ENCODE measurements at regions not wholly inside any gene's neighbourhood (a gene's known extent, or its start where the extent isn't known, plus 50 kb on each side); places are given as distances from the start of the nearest gene placed in this dataset.

DNA sequence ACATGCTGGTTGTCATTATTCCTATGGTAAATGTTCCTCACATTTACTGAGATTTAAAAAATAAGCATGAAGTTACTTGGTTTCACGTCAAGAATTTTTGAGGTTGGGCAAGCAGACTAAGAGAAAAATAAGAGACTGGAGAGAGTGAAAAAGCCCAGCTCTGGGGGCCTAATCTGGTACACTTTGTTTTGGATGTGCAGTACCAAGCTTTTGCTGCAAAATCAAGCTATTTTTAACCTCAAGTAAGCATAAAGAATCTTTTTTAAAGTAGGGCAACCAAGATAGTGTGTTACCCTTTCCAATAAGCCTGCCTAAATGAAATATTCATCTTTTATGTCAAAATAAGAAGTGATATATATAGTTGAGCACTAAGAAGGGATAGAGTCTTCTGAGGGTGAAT is 79.4 kb upstream of the ARHGAP20 start:
- no peaks in the 10 kb centered on the region for H3K36me3 ChIP-seq
- TF ChIP-seq, protein P1, sequence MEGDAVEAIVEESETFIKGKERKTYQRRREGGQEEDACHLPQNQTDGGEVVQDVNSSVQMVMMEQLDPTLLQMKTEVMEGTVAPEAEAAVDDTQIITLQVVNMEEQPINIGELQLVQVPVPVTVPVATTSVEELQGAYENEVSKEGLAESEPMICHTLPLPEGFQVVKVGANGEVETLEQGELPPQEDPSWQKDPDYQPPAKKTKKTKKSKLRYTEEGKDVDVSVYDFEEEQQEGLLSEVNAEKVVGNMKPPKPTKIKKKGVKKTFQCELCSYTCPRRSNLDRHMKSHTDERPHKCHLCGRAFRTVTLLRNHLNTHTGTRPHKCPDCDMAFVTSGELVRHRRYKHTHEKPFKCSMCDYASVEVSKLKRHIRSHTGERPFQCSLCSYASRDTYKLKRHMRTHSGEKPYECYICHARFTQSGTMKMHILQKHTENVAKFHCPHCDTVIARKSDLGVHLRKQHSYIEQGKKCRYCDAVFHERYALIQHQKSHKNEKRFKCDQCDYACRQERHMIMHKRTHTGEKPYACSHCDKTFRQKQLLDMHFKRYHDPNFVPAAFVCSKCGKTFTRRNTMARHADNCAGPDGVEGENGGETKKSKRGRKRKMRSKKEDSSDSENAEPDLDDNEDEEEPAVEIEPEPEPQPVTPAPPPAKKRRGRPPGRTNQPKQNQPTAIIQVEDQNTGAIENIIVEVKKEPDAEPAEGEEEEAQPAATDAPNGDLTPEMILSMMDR (IDR thresholded peaks at IDR 0.05), result no peak
- intact Hi-C loops (cut with DNase I), result no loop called here
- H3K27me3 ChIP-seq, result no peaks in the 10 kb centered on the region
- no peaks in the 10 kb centered on the region for H3K4me1 ChIP-seq
- no peaks in the 10 kb centered on the region for H3K9me3 ChIP-seq
- H3K9ac ChIP-seq (ENCODE audit: low read depth in 2 of 2, low read length in 2 of 2), result no peak overlapping the region
- no peak overlapping the region for H3K4me3 ChIP-seq
- DNase-seq, result no peak
- H3K27ac ChIP-seq, result no peak overlapping the region

DNA sequence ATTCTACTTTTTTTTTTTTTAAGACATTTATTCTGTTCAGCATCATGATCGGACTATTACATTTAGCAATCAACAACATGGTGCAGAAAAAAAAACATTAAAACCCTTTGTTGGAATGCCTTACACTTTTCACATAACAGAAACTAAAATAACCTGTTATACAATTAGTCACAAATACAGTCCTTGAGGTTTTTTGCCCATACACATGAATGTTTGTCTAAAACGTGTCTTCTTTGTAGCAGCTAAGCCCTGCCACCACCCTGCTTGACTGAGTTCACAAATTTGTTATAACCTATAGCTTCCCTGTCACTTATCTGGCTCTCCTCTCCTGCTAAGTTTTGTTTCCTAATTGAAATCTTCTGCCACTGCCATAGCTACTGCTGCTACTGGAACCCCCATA is 75.4 kb upstream of the ARHGAP20 start:
- H3K36me3 ChIP-seq, result no peaks in the 10 kb centered on the region
- no peak overlapping the region for H3K4me3 ChIP-seq
- no peak overlapping the region for H3K9ac ChIP-seq (ENCODE audit: low read depth in 2 of 2, low read length in 2 of 2)
- intact Hi-C loops (cut with DNase I), result no loop called here
- no peaks in the 10 kb centered on the region for H3K4me1 ChIP-seq
- no peak overlapping the region for H3K27ac ChIP-seq
- TF ChIP-seq, protein P1 (IDR thresholded peaks at IDR 0.05), result no peak
- no peaks in the 10 kb centered on the region for H3K27me3 ChIP-seq
- DNase-seq, result no peak
- H3K9me3 ChIP-seq, result no peaks in the 10 kb centered on the region

GRCh38 chr11:110786226-110786902 is 74.1 kb upstream of the ARHGAP20 start:
- intact Hi-C loops (cut with DNase I), result no loop called here
- Histone ChIP-seq H3K36me3 (no peaks in the 10 kb centered on the region), H3K9me3 (no peaks in the 10 kb centered on the region), H3K4me3 (no peak overlapping the region), H3K9ac (ENCODE audit: low read depth in 2 of 2, low read length in 2 of 2) (no peak overlapping the region), H3K27ac (no peak overlapping the region), H3K4me1 (no peaks in the 10 kb centered on the region), H3K27me3 (no peaks in the 10 kb centered on the region)
- TF ChIP-seq, protein P1 (IDR thresholded peaks at IDR 0.05), result no peak
- DNase-seq, result no peak

DNA sequence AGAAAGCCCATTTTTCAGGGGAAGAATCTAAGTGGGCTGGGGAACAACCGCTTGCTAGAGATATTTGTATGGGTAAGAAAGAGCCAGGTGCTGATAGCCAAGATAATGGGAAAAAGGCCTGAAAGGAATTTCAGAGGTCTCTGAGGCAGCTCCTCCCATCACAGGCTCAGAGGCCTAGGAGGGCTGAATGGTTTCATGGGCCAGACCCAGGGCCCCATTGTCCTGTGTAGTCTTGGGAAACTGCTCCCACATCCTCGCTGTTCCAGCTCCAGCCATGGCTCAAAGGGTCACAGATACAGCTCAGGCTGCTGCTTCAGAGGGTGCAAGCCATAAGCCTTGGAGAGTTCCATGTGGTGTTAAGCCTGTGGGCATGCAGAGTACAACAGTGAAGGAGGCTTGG is 73.2 kb upstream of the ARHGAP20 start:
- Histone ChIP-seq H3K27ac (no peak overlapping the region), H3K9me3 (no peaks in the 10 kb centered on the region), H3K9ac (ENCODE audit: low read depth in 2 of 2, low read length in 2 of 2) (no peak overlapping the region), H3K4me3 (no peak overlapping the region), H3K27me3 (no peaks in the 10 kb centered on the region), H3K4me1 (no peaks in the 10 kb centered on the region), H3K36me3 (no peaks in the 10 kb centered on the region)
- intact Hi-C loops (cut with DNase I), result no loop called here
- TF ChIP-seq, protein P1 (IDR thresholded peaks at IDR 0.05), result no peak
- no peak for DNase-seq

GRCh38 chr11:110782616-110783015 is 70.4 kb upstream of the ARHGAP20 start:
- Histone ChIP-seq H3K27ac (no peak overlapping the region), H3K27me3 (no peaks in the 10 kb centered on the region), H3K9me3 (no peaks in the 10 kb centered on the region), H3K9ac (ENCODE audit: low read depth in 2 of 2, low read length in 2 of 2) (no peak overlapping the region), H3K4me1 (no peaks in the 10 kb centered on the region), H3K4me3 (no peak overlapping the region), H3K36me3 (no peaks in the 10 kb centered on the region)
- TF ChIP-seq, protein P1 (IDR thresholded peaks at IDR 0.05), result no peak
- intact Hi-C loops (cut with DNase I), result no loop called here
- no peak for DNase-seq
